Hematopoietic multipotent progenitor cell (in vitro differentiated cells): ENCODE measurements at regions not wholly inside any gene's neighbourhood (a gene's known extent, or its start where the extent isn't known, plus 50 kb on each side); places are given as distances from the start of the nearest gene placed in this dataset.

Experiments used
- DNase-seq, 3 donors: peaks; one replicate each; pipeline ENCODE4 v3.0.0-alpha.2; 2011 to 2015; ENCODE audit warnings: low read depth in 2 of 3, low spot score in 2 of 3

- DNase-seq, result no peak
Measured at GRCh38 chr4:14912426-14912825, 89.9 kb upstream of the CPEB2 start.

GRCh38 chr4:14915018-14915417, 87.3 kb upstream of the CPEB2 start:
- DNase-seq, result no peak

- DNase-seq, result no peak
Measured at GRCh38 chr4:14916554-14917297, 85.6 kb upstream of the CPEB2 start.

GRCh38 chr4:14917298-14917633, 85.0 kb upstream of the CPEB2 start:
- no peak for DNase-seq

GRCh38 chr4:14918336-14918735, 83.9 kb upstream of the CPEB2 start:
- DNase-seq, result no peak

- DNase-seq, result no peak
Measured at GRCh38 chr4:14919785-14920184, 82.5 kb upstream of the CPEB2 start.

- DNase-seq, result peak in 1 of 3 donors; percentile 12
Measured at GRCh38 chr4:14920237-14920636, 82.0 kb upstream of the CPEB2 start.

GRCh38 chr4:14920759-14921320, 81.4 kb upstream of the CPEB2 start:
- no peak for DNase-seq

GRCh38 chr4:14921781-14922180, 80.5 kb upstream of the CPEB2 start:
- peak in 1 of 3 donors; percentile 30 for DNase-seq

- peak in 1 of 3 donors; percentile 27 for DNase-seq
Measured at GRCh38 chr4:14924076-14924811, 78.0 kb upstream of the CPEB2 start.

- DNase-seq, result no peak
Measured at GRCh38 chr4:14924812-14925344, 77.4 kb upstream of the CPEB2 start.

- DNase-seq, result no peak
Measured at GRCh38 chr4:14925471-14925870, 76.8 kb upstream of the CPEB2 start.

GRCh38 chr4:14926368-14926767, 75.9 kb upstream of the CPEB2 start:
- DNase-seq, result no peak

- no peak for DNase-seq
Measured at GRCh38 chr4:14928035-14928434, 74.2 kb upstream of the CPEB2 start.

- DNase-seq, result no peak
Measured at GRCh38 chr4:14929669-14930068, 72.6 kb upstream of the CPEB2 start.

- DNase-seq, result no peak
Measured at GRCh38 chr4:14934704-14935390, 67.4 kb upstream of the CPEB2 start.

- DNase-seq, result no peak
Measured at GRCh38 chr4:14943749-14944148, 58.5 kb upstream of the CPEB2 start.

- no peak for DNase-seq
Measured at GRCh38 chr4:14952352-14952751, 49.9 kb upstream of the CPEB2 start.
